HL-60 (cell line): ENCODE measurements at regions not wholly inside any gene's neighbourhood (a gene's known extent, or its start where the extent isn't known, plus 50 kb on each side); places are given as distances from the start of the nearest gene placed in this dataset.

Experiments used
- DNase-seq, 2 experiments: peaks; one replicate each; pipeline ENCODE4 v3.0.0-alpha.2; 2010 to 2020; ENCODE audit warnings: low read depth in 1 of 2, low spot score in 1 of 2
- H3K27ac ChIP-seq: fragments of 250-450 bp; sonication (Bioruptor Pico); replicated peaks from 2 replicates; pipeline ENCODE4 v1.5.1; 2020; ENCODE audit warnings: mild to moderate bottlenecking, moderate library complexity
- H3K27me3 ChIP-seq: fragments of 250-450 bp; sonication (Bioruptor Pico); 2 replicates; pipeline ENCODE4 v1.5.1; 2021; ENCODE audit warnings: mild to moderate bottlenecking, moderate library complexity; ENCODE audit not compliant: insufficient read depth, poor library complexity, severe bottlenecking
- H3K4me3 ChIP-seq: replicated peaks from 2 replicates; pipeline ENCODE4 v1.5.1; 2011; ENCODE audit warnings: mild to moderate bottlenecking, control low read depth, low read length; ENCODE audit not compliant: insufficient read depth
- CTCF ChIP-seq: IDR thresholded peaks from one replicate; pipeline ENCODE4 v1.5.1; 2011; ENCODE audit warnings: low read length, control low read depth, inconsistent platforms; ENCODE audit not compliant: insufficient read depth
- GABPA ChIP-seq: IDR thresholded peaks from 2 replicates; pipeline ENCODE4 v1.6.1; 2012; ENCODE audit warnings: low read depth
- POLR2AphosphoS5 ChIP-seq: IDR thresholded peaks from 2 replicates; pipeline ENCODE4 v1.6.1; 2012; ENCODE audit warnings: low read depth
- REST ChIP-seq: IDR thresholded peaks from 2 replicates; pipeline ENCODE4 v1.6.1; 2012; ENCODE audit warnings: low read depth; ENCODE audit not compliant: insufficient replicate concordance
- SPI1 ChIP-seq: IDR thresholded peaks from 2 replicates; pipeline ENCODE4 v1.6.1; 2012; ENCODE audit warnings: low read depth, mild to moderate bottlenecking, borderline replicate concordance

- Histone ChIP-seq H3K27ac (no peak overlapping the region), H3K4me3 (no peak overlapping the region), H3K27me3 (peaks cover 42% of the 10 kb centered on the region)
- DNase-seq = no peak
- TF ChIP-seq GABPA = no peak
Measured at GRCh38 chr11:69984457-69985261, 93.5 kb upstream of the ANO1 start.

- no peak overlapping the region for H3K27ac ChIP-seq
- TF ChIP-seq SPI1 (no peak), CTCF (no peak), POLR2AphosphoS5 (no peak), GABPA (no peak), REST (no peak)
- H3K4me3 ChIP-seq = no peak overlapping the region
- peaks cover 42% of the 10 kb centered on the region for H3K27me3 ChIP-seq
- DNase-seq = no peak
Measured at GRCh38 chr11:69985331-69985640, 92.8 kb upstream of the ANO1 start.

GRCh38 chr11:69985641-69986439 is 92.3 kb upstream of the ANO1 start:
- no peak for DNase-seq
- peaks cover 44% of the 10 kb centered on the region for H3K27me3 ChIP-seq

More at GRCh38 chr11:69985641-69986439, 92.3 kb upstream of the ANO1 start:
- Histone ChIP-seq H3K27ac (no peak overlapping the region), H3K4me3 (no peak overlapping the region)
- TF ChIP-seq REST (no peak), SPI1 (no peak), CTCF (no peak), GABPA (no peak), POLR2AphosphoS5 (no peak)
